Neural cell (in vitro differentiated cells): ENCODE measurements at regions not wholly inside any gene's neighbourhood (a gene's known extent, or its start where the extent isn't known, plus 50 kb on each side); places are given as distances from the start of the nearest gene placed in this dataset.

Experiments used
- H2AFZ ChIP-seq: fragments of 200-600, 300-800 bp; sonication (generic), shearing (Covaris generic); 2 replicates; pipeline ENCODE4 v1.6.0; 2014; ENCODE audit warnings: low read depth, mild to moderate bottlenecking, antibody characterized with exemption, low read length, moderate library complexity
- H3F3A ChIP-seq: fragments of 200-600 bp; shearing (Covaris generic); 2 replicates; pipeline ENCODE4 v1.6.1; 2016; ENCODE audit warnings: mild to moderate bottlenecking, moderate library complexity, mixed read lengths, antibody characterized with exemption, low read length; ENCODE audit not compliant: insufficient read depth, poor library complexity, severe bottlenecking
- H3K27ac ChIP-seq: fragments of 200-600, 300-800 bp; sonication (generic), shearing (Covaris generic); 2 replicates; pipeline ENCODE4 v1.5.1; 2014; ENCODE audit warnings: mild to moderate bottlenecking, low read length, moderate library complexity
- H3K27me3 ChIP-seq: fragments of 300-800, 200-600 bp; sonication (generic), shearing (Covaris generic); 2 replicates; pipeline ENCODE4 v1.6.0; 2014; ENCODE audit warnings: mild to moderate bottlenecking, low read depth, low read length, moderate library complexity; ENCODE audit not compliant: insufficient read depth
- H3K36me3 ChIP-seq: fragments of 300-800, 200-600 bp; sonication (generic), shearing (Covaris generic); 2 replicates; pipeline ENCODE4 v1.5.1; 2014; ENCODE audit warnings: mild to moderate bottlenecking, antibody characterized with exemption, low read length, moderate library complexity; ENCODE audit not compliant: insufficient read depth
- H3K4me2 ChIP-seq: fragments of 300-800, 200-600 bp; sonication (generic), shearing (Covaris generic); 2 replicates; pipeline ENCODE4 v1.6.0; 2014; ENCODE audit warnings: mild to moderate bottlenecking, low read length
- H3K4me3 ChIP-seq: fragments of 300-800, 200-600 bp; sonication (generic), shearing (Covaris generic); 2 replicates; pipeline ENCODE4 v1.5.1; 2014; ENCODE audit warnings: mild to moderate bottlenecking, low read length, moderate library complexity
- H3K79me2 ChIP-seq: fragments of 200-600 bp; shearing (Covaris generic); replicated peaks from 2 replicates; pipeline ENCODE4 v1.6.0; 2014; ENCODE audit warnings: mild to moderate bottlenecking, low read length, moderate library complexity; ENCODE audit not compliant: insufficient read depth
- H3K9ac ChIP-seq: fragments of 300-800, 200-600 bp; sonication (generic), shearing (Covaris generic); 2 replicates; pipeline ENCODE4 v1.6.1; 2016; ENCODE audit warnings: mild to moderate bottlenecking, low read length, mixed read lengths
- H3K9me2 ChIP-seq: fragments of 200-600 bp; shearing (Covaris generic); 2 replicates; pipeline ENCODE4 v1.6.1; 2016; ENCODE audit warnings: mild to moderate bottlenecking, low read length, mixed read lengths; ENCODE audit not compliant: insufficient read depth
- H3K9me3 ChIP-seq: fragments of 200-600, 300-800 bp; sonication (generic), shearing (Covaris generic); 2 replicates; pipeline ENCODE4 v1.6.1; 2016; ENCODE audit warnings: mild to moderate bottlenecking, mixed run types, low read length, moderate library complexity, mixed read lengths
- H4K20me1 ChIP-seq: fragments of 200-600 bp; shearing (Covaris generic); 2 replicates; pipeline ENCODE4 v1.6.1; 2016; ENCODE audit warnings: mild to moderate bottlenecking, mixed run types; ENCODE audit not compliant: insufficient read depth
- CTCF ChIP-seq: fragments of 450-650 bp; IDR thresholded peaks from 2 replicates; pipeline ENCODE4 v1.5.1; 2014; ENCODE audit warnings: antibody characterized with exemption, mild to moderate bottlenecking, moderate library complexity; ENCODE audit not compliant: poor library complexity, severe bottlenecking
- EP300 ChIP-seq: fragments of 450-650 bp; conservative IDR thresholded peaks from 2 replicates; pipeline ENCODE4 v1.6.1; 2014; ENCODE audit warnings: antibody characterized with exemption, mild to moderate bottlenecking, moderate library complexity; ENCODE audit not compliant: poor library complexity, severe bottlenecking
- EZH2 ChIP-seq: fragments of 200-600, 300-800 bp; shearing (Covaris generic), sonication (generic); IDR thresholded peaks from 2 replicates; pipeline ENCODE4 v1.6.1; 2014; ENCODE audit warnings: antibody characterized with exemption, low read length, borderline replicate concordance, mild to moderate bottlenecking; ENCODE audit not compliant: insufficient read depth, poor library complexity, severe bottlenecking
- MXI1 ChIP-seq: fragments of 450-650 bp; conservative IDR thresholded peaks from 2 replicates; pipeline ENCODE4 v1.6.1; 2014; ENCODE audit warnings: antibody characterized with exemption, mild to moderate bottlenecking; ENCODE audit not compliant: poor library complexity, severe bottlenecking
- POLR2AphosphoS5 ChIP-seq: IDR thresholded peaks from 2 replicates; pipeline ENCODE4 v1.6.1; 2012
- RAD21 ChIP-seq: fragments of 450-650 bp; conservative IDR thresholded peaks from 2 replicates; pipeline ENCODE4 v1.6.1; 2014; ENCODE audit warnings: antibody characterized with exemption, mild to moderate bottlenecking, moderate library complexity
- SMC3 ChIP-seq: fragments of 450-650 bp; conservative IDR thresholded peaks from 2 replicates; pipeline ENCODE4 v1.6.1; 2014; ENCODE audit warnings: antibody characterized with exemption, mild to moderate bottlenecking, moderate library complexity; ENCODE audit not compliant: poor library complexity
- TAF1 ChIP-seq: IDR thresholded peaks from 2 replicates; pipeline ENCODE4 v1.6.1; 2012; ENCODE audit warnings: low read depth
- TF ChIP-seq, protein P1 (sequence below): IDR thresholded peaks from 2 replicates; pipeline ENCODE4 v1.6.1; 2012; ENCODE audit warnings: borderline replicate concordance

GRCh38 chr6:168985705-168986104 lies 267.9 kb downstream of the THBS2 start:
- no peaks in the 10 kb centered on the region for H3K9me2 ChIP-seq
- H2AFZ ChIP-seq: no peak overlapping the region
- H3K9ac ChIP-seq: no peak overlapping the region
- H3F3A ChIP-seq: no peaks in the 10 kb centered on the region
- H3K27ac ChIP-seq: no peak overlapping the region
- no peak overlapping the region for H3K4me2 ChIP-seq
- no peak overlapping the region for H3K4me3 ChIP-seq
- no peaks in the 10 kb centered on the region for H3K27me3 ChIP-seq
- H4K20me1 ChIP-seq: no peaks in the 10 kb centered on the region
- no peak for TF ChIP-seq TAF1
- TF ChIP-seq, protein P1, sequence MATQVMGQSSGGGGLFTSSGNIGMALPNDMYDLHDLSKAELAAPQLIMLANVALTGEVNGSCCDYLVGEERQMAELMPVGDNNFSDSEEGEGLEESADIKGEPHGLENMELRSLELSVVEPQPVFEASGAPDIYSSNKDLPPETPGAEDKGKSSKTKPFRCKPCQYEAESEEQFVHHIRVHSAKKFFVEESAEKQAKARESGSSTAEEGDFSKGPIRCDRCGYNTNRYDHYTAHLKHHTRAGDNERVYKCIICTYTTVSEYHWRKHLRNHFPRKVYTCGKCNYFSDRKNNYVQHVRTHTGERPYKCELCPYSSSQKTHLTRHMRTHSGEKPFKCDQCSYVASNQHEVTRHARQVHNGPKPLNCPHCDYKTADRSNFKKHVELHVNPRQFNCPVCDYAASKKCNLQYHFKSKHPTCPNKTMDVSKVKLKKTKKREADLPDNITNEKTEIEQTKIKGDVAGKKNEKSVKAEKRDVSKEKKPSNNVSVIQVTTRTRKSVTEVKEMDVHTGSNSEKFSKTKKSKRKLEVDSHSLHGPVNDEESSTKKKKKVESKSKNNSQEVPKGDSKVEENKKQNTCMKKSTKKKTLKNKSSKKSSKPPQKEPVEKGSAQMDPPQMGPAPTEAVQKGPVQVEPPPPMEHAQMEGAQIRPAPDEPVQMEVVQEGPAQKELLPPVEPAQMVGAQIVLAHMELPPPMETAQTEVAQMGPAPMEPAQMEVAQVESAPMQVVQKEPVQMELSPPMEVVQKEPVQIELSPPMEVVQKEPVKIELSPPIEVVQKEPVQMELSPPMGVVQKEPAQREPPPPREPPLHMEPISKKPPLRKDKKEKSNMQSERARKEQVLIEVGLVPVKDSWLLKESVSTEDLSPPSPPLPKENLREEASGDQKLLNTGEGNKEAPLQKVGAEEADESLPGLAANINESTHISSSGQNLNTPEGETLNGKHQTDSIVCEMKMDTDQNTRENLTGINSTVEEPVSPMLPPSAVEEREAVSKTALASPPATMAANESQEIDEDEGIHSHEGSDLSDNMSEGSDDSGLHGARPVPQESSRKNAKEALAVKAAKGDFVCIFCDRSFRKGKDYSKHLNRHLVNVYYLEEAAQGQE: no peak
- H3K9me3 ChIP-seq: no peaks in the 10 kb centered on the region
- H3K79me2 ChIP-seq: no peaks in the 10 kb centered on the region
- H3K36me3 ChIP-seq: no peaks in the 10 kb centered on the region

- no peaks in the 10 kb centered on the region for H3K79me2 ChIP-seq
- no peaks in the 10 kb centered on the region for H4K20me1 ChIP-seq
- no peaks in the 10 kb centered on the region for H3K36me3 ChIP-seq
- no peak overlapping the region for H3K4me3 ChIP-seq
- no peak overlapping the region for H3K9ac ChIP-seq
- no peaks in the 10 kb centered on the region for H3K27me3 ChIP-seq
- H3K9me2 ChIP-seq: no peaks in the 10 kb centered on the region
- H2AFZ ChIP-seq: no peak overlapping the region
- H3K4me2 ChIP-seq: no peak overlapping the region
- H3K27ac ChIP-seq: no peak overlapping the region
- H3K9me3 ChIP-seq: no peaks in the 10 kb centered on the region
- no peaks in the 10 kb centered on the region for H3F3A ChIP-seq
- TF ChIP-seq SMC3 (no peak), TAF1 (no peak), CTCF (no peak), EZH2 (no peak), RAD21 (no peak), EP300 (no peak), MXI1 (no peak), POLR2AphosphoS5 (no peak)
- TF ChIP-seq, protein P1: no peak
Observed at GRCh38 chr6:168983925-168984324, 269.7 kb downstream of the THBS2 start.
